Activated B cell treated with CpG ODN at 0.5 μM for 24 hours (primary cell): ENCODE measurements at regions not wholly inside any gene's neighbourhood (a gene's known extent, or its start where the extent isn't known, plus 50 kb on each side); places are given as distances from the start of the nearest gene placed in this dataset.
"Not testable (repeated sequence)": the region's sequence is repeated elsewhere in the genome, so short reads cannot be mapped to it uniquely, and the experiment has no call there.

ENCODE experiments used
- ATAC-seq: fragments of 200-7000 bp; cut with Tn5 transposase; one replicate; pipeline ENCODE4 v1.10.0; 2021; ENCODE audit warnings: low read depth, mild to moderate bottlenecking, moderate library complexity
- CTCF ChIA-PET: fragments of 350-600 bp; sonication (Branson Sonifier 250); formaldehyde crosslinking; loops from one replicate; lab custom pipeline; 2021; ENCODE audit warnings: antibody characterized with exemption; lab: Charles Lee
- POLR2A ChIA-PET: fragments of 350-600 bp; sonication (Branson Sonifier 250); formaldehyde crosslinking; loops from one replicate; lab custom pipeline; 2021; ENCODE audit warnings: antibody characterized with exemption; lab: Charles Lee
- DNase-seq: peaks from one replicate; pipeline ENCODE4 v3.0.0; 2022
- H3K27ac Mint-ChIP-seq: one replicate; pipeline ENCODE4 v1.8.0; 2020; ENCODE audit warnings: mixed read lengths
- H3K27me3 Mint-ChIP-seq: one replicate; pipeline ENCODE4 v1.8.0; 2021; ENCODE audit warnings: mixed read lengths
- H3K36me3 Mint-ChIP-seq: one replicate; pipeline ENCODE4 v1.8.0; 2021; ENCODE audit warnings: low read depth, mixed read lengths
- H3K4me1 Mint-ChIP-seq: one replicate; pipeline ENCODE4 v1.8.0; 2021; ENCODE audit warnings: mixed read lengths
- H3K4me3 Mint-ChIP-seq: one replicate; pipeline ENCODE4 v1.8.0; 2020; ENCODE audit warnings: mild to moderate bottlenecking, mixed read lengths
- H3K9me3 Mint-ChIP-seq: one replicate; pipeline ENCODE4 v1.8.0; 2020; ENCODE audit warnings: mixed read lengths
- intact Hi-C: fragments of 100-400 bp; cut with micrococcal nuclease; formaldehyde crosslinking; loops from one replicate; pipeline ENCODE4 v1.15.1; 2024
- TF ChIP-seq, protein P1 (sequence below): fragments of 200-600 bp; IDR thresholded peaks from one replicate; pipeline ENCODE4 v1.8.0; 2022; ENCODE audit warnings: antibody characterized with exemption, mild to moderate bottlenecking

DNA sequence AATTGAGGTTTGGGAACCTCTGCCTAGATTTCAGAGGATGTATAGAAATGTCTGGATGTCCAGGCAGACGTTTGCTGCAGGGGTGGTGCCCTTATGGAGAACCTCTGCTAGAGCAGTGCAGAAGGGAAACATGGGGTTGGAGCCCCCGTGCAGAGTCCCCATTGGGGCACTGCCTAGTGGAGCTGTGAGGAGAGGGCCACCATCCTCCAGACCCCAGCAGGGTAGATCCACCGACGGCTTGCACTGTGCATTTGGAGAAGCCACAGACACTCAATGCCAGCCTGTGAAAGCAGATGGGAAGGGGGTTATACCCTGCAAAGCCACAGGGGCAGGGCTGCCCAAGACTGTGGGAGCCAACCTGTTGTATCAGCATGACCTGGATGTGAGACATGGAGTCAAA lies 354.6 kb downstream of the ZNF326 start:
- DNase-seq (no peak), ATAC-seq (no peak)
- TF ChIP-seq, protein P1, sequence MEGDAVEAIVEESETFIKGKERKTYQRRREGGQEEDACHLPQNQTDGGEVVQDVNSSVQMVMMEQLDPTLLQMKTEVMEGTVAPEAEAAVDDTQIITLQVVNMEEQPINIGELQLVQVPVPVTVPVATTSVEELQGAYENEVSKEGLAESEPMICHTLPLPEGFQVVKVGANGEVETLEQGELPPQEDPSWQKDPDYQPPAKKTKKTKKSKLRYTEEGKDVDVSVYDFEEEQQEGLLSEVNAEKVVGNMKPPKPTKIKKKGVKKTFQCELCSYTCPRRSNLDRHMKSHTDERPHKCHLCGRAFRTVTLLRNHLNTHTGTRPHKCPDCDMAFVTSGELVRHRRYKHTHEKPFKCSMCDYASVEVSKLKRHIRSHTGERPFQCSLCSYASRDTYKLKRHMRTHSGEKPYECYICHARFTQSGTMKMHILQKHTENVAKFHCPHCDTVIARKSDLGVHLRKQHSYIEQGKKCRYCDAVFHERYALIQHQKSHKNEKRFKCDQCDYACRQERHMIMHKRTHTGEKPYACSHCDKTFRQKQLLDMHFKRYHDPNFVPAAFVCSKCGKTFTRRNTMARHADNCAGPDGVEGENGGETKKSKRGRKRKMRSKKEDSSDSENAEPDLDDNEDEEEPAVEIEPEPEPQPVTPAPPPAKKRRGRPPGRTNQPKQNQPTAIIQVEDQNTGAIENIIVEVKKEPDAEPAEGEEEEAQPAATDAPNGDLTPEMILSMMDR: no peak
- CTCF ChIA-PET: no interaction called here
- Mint-ChIP-seq H3K27ac (no peak overlapping the region), H3K4me1 (no peaks in the 10 kb centered on the region), H3K9me3 (peaks cover 8% of the 10 kb centered on the region), H3K4me3 (no peak overlapping the region), H3K36me3 (no peaks in the 10 kb centered on the region), H3K27me3 (no peaks in the 10 kb centered on the region)
- POLR2A ChIA-PET: no interaction called here
- intact Hi-C loops: no loop called here

DNA sequence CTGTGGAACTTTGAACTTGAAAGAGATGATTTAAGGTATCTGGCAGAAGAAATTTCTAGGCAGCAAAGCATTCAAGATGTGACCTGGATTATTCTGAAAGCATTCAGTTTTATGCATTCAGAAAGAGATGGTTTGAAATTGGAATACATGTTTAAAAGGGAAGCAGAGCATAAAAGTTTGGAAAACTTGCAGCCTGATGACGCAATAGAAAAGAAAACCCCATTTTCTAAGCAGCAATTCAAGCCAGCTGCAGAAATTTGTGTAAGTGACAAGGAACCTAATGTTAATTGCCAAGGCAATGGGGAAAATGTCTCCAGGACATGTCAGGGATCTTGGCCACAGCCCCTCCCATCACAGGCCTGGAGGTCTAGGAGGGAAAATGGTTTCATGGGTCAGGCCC lies 354.0 kb downstream of the ZNF326 start:
- no peaks in the 10 kb centered on the region for H3K36me3 Mint-ChIP-seq
- no peaks in the 10 kb centered on the region for H3K4me1 Mint-ChIP-seq
- ChIA-PET CTCF (no interaction called here), POLR2A (no interaction called here)
- intact Hi-C loops: no loop called here
- DNase-seq: no peak
- H3K27me3 Mint-ChIP-seq: no peaks in the 10 kb centered on the region
- H3K9me3 Mint-ChIP-seq: peaks cover 8% of the 10 kb centered on the region
- no peak overlapping the region for H3K27ac Mint-ChIP-seq
- H3K4me3 Mint-ChIP-seq: no peak overlapping the region
- TF ChIP-seq, protein P1: no peak
- ATAC-seq: no peak

DNA sequence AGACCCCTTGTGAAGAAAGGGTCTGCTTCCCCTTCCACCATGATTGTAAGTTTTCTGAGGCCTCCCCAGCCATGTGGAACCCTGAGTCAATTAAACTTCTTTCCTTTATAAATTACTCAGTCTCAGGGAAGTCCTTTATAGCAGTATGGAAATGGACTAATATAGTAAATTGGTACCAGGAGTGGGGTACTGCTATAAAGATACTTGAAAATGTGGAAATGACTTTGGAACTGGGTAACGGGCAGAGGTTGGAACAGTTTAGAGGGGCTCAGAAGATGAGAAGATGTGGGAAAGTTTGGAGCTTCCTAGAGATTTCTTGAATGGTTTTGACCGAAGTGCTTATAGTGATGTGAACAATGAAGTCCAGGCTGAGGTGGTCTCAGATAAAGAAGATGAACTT lies 353.5 kb downstream of the ZNF326 start:
- DNase-seq, intact Hi-C loops, H3K27me3 Mint-ChIP-seq, H3K36me3 Mint-ChIP-seq, ATAC-seq, H3K9me3 Mint-ChIP-seq, POLR2A ChIA-PET, H3K27ac Mint-ChIP-seq, H3K4me1 Mint-ChIP-seq, H3K4me3 Mint-ChIP-seq, CTCF ChIA-PET: not testable (repeated sequence)

DNA sequence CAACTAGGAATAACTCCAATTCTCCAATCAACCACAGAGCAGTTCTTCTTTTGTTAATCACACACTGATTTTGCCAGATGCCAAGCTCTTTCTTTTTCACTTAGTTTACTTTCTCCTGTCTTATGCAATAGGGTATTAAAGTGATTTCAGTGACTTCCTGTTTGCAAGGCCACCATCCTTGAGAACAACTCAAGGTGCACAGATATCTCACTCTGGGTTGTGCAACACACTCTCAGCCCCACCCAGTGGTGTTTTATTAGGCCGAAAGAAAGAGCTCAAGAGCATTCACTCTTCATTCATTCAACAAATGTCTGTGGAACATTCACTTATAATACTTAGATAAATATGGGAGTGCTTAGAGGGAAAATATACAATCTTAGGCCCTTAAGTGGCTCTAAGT lies 352.5 kb downstream of the ZNF326 start:
- Mint-ChIP-seq H3K9me3 (peaks cover 8% of the 10 kb centered on the region), H3K4me1 (no peaks in the 10 kb centered on the region), H3K36me3 (no peaks in the 10 kb centered on the region), H3K27ac (no peak overlapping the region), H3K4me3 (no peak overlapping the region), H3K27me3 (no peaks in the 10 kb centered on the region)
- no peak for ATAC-seq
- ChIA-PET POLR2A (no interaction called here), CTCF (no interaction called here)
- intact Hi-C loops: no loop called here
- TF ChIP-seq, protein P1: no peak
- no peak for DNase-seq

DNA sequence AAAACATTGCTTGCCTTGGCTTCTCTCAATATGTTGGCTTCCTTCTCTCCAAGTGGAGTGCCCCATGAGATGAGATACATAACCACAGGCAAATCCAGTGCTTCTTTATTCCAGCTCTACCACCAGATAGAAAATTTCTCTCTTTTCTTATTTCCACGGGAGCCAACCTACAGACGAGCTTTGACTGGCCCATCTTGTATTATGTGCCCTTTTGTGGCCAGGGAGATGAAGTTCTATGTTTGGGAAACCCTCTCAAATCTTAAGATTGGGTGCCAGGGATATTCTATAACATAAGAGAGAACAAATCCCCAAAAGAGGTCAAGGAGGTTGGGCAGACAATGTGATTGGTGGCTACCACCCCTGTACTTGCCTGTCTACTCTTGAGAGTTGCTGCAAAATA lies 351.8 kb downstream of the ZNF326 start:
- Mint-ChIP-seq H3K27ac (no peak overlapping the region), H3K36me3 (no peaks in the 10 kb centered on the region), H3K27me3 (no peaks in the 10 kb centered on the region), H3K4me1 (no peaks in the 10 kb centered on the region), H3K9me3 (peaks cover 8% of the 10 kb centered on the region), H3K4me3 (no peak overlapping the region)
- DNase-seq (no peak), ATAC-seq (no peak)
- intact Hi-C loops: no loop called here
- POLR2A ChIA-PET: no interaction called here
- CTCF ChIA-PET: no interaction called here
- TF ChIP-seq, protein P1: no peak

DNA sequence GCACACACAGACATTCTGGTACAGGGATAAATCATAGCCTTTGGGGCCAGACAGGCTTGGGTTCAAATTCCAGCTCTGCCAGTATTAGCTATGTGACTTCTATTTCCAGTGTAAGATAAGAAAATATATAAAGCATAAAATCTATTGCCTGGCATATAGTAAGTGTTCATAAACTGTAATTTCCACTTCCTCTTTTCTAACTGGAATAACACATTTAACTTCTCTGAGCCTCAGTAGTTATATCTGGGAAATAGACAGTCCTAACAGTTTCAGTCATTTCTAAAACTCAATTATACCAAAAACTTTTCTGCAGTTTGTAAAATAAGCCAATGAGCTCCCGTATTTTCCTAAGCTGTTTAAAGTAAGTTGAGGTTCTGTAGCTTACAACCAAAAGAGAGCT lies 351.4 kb downstream of the ZNF326 start:
- no peak overlapping the region for H3K4me3 Mint-ChIP-seq
- no peaks in the 10 kb centered on the region for H3K36me3 Mint-ChIP-seq
- no peaks in the 10 kb centered on the region for H3K27me3 Mint-ChIP-seq
- ChIA-PET CTCF (no interaction called here), POLR2A (no interaction called here)
- no peaks in the 10 kb centered on the region for H3K4me1 Mint-ChIP-seq
- H3K27ac Mint-ChIP-seq: no peak overlapping the region
- peaks cover 8% of the 10 kb centered on the region for H3K9me3 Mint-ChIP-seq
- ATAC-seq: no peak
- intact Hi-C loops: no loop called here
- DNase-seq: no peak
- TF ChIP-seq, protein P1: no peak
